NT2/D1 (cell line): ENCODE measurements at regions not wholly inside any gene's neighbourhood (a gene's known extent, or its start where the extent isn't known, plus 50 kb on each side); places are given as distances from the start of the nearest gene placed in this dataset.

Source experiments
- SUZ12 ChIP-seq: IDR thresholded peaks from 2 replicates; pipeline ENCODE4 v1.6.1; 2011; ENCODE audit not compliant: insufficient read length, insufficient read depth; ENCODE audit errors: extremely low read depth
- YY1 ChIP-seq: IDR thresholded peaks from 2 replicates; pipeline ENCODE4 v1.6.1; 2011; ENCODE audit not compliant: insufficient read length, insufficient read depth
- ZNF274 ChIP-seq: IDR thresholded peaks from 2 replicates; pipeline ENCODE4 v1.6.1; 2011; ENCODE audit warnings: mild to moderate bottlenecking, low read depth, low read length

- no peak for TF ChIP-seq ZNF274
- TF ChIP-seq SUZ12 = no peak
- TF ChIP-seq YY1 = no peak
Observed at GRCh38 chr9:18194316-18194715, 279.6 kb upstream of the ADAMTSL1 start.
